Activated CD4-positive, alpha-beta T cell treated with anti-CD3 and anti-CD28 coated beads, Interleukin-2, Interleukin-6, amounts not matched to agents 100 ng/mL and 50 ng/mL, durations not matched to agents 16 hours and 8 hours (primary cell): ENCODE measurements at regions not wholly inside any gene's neighbourhood (a gene's known extent, or its start where the extent isn't known, plus 50 kb on each side); places are given as distances from the start of the nearest gene placed in this dataset.
"Not testable (repeated sequence)": the region's sequence is repeated elsewhere in the genome, so short reads cannot be mapped to it uniquely, and the experiment has no call there.

Experiments used
- DNase-seq: peaks from one replicate; pipeline ENCODE4 v3.0.0-alpha.2; 2020

DNA sequence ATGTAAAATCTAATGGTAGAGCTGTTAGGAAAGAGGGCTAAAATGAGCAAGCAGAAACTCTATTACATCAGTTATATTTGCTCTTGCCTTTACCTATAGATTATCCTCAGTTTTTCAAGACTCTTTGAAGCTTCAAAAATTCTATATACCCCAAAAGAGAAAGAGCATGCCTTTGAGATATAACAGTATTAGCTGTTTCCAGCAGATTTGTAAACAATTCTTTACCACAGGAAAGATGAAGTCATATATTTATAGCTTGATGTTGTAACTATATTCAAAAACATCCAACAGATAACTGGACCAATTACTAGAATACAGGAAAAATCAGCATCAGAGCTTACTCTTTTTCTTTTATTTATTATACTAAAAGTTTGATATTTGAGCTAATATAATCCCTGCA, 416.2 kb upstream of the TPK1 start:
- DNase-seq, result no peak

DNA sequence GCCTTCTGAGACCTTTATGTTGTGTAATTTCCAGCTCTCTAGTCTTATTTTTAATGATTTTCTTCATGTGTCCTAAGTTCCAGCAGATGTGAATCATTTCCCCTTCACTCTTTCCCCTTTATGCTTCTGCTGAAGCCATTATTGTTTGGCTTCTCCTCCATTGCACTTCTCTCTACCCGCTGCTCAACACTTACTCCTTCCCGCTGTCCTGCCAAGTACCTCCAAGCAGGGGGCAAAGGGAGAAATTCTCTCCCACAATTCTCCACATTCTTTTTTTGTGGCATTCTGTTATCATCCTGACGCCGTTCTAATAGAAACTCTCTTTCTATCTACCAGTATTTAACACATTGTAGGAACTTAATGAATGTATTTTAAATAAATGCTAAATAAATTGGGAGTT, 388.9 kb upstream of the TPK1 start:
- DNase-seq, result no peak

DNA sequence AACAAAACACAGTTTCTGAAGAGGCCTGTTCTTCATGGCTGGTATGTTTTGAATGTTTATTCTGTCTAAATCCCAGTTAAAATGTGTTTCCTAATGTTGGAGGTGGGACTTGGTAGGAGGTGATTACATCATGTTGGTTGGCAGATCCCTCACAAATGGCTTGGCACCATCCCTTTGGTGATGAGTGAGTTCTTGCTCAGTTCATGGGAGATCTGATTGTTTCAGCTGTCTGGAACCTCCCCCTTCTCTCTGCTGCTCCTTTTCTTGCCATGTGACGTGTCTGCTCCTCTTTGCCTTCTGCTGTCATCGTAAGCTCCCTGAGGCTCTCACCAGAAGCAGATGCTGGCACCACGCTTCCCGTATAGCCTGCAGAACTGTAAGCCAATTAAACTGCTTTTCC, 383.6 kb upstream of the TPK1 start:
- no peak for DNase-seq

DNA sequence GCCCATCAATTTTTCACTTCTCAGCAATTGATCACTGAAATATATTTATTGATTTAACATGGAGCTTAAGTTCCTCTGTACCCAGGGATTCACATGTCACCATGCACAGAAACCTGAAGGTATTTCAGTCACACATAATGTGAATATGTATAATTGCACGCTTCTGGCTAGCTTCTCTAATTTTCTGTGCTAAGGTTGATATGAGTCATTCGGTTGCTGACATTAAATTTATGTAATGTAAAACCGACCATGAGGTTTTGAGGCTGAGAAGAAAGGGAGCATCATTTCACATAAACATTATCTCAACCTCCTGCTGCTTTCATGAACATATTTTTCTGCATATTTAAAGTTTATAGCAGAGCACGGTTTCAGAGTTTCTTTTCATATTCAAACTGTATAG, 381.0 kb upstream of the TPK1 start:
- no peak for DNase-seq

DNA sequence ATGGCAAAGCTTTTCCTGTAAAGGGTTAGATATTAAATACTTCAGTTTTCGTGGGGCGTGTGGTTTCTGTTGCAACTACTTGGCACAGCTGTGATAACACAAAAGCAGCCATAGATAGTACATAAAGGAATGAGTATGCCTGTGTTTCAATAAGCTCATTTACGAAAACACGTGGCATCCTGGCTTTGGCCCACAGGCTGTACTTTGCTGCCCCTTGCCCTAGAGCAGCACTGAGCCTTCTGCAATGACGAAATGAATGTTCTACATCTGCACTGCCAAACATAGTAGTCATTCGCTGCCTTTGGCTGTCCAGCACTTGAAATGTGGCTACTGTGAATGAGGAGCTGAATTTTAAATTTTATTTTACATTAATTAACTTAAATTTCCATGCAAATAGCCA, 376.2 kb upstream of the TPK1 start:
- no peak for DNase-seq

DNA sequence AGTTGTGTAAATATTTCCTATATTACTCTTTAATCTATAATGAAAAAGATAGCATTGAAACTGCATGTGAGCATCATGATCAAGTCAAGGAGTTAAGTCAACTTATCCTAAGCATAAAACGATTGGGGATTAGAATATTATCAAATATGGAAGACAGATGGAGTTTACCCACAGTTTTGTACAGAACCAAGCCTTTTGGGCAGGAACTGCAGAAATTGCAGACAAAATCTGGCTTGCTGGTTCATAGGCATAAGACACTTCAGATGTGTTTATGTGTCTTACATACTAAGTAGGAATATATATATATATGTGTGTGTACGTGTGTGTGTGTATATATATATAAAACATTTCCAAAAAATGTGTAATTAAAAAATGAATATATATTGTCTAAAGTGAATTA, 375.4 kb upstream of the TPK1 start:
- no peak for DNase-seq

DNA sequence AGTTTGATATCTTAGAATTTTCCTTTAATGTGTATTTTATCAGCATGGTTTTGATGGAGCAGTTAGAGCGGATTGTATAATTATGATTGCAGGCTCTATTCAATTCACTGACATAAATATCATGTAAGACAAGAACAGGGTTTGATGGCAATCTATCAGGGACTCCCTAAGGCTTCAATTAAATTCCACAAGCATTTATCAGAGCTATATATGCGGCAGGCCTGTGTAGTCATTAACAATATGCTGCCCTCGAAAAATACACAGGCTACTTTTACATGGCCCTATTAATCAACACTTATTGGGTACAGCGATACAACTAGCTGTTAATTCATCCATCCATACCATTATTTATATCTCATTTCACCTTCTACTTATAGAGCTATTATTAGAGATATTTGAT, 358.1 kb upstream of the TPK1 start:
- DNase-seq, result no peak

DNA sequence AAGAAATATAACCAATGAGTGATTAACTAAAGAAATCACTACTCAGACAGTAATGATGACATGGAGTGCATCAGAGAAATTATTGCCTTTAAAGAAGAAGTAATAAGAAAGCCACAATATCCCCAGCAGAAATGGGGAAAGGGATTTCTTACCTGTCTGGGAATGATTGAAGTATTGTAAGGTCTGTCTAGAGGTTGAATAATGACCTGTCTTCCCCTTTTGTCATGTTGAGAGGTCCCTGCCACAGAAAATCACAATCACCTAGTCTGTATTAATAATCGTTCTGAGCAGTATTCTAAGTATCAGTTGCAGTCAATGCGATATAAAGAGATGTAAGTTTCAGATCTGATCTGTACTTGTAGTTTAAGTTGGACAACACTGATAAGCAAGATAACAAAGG, 349.1 kb upstream of the TPK1 start:
- no peak for DNase-seq

DNA sequence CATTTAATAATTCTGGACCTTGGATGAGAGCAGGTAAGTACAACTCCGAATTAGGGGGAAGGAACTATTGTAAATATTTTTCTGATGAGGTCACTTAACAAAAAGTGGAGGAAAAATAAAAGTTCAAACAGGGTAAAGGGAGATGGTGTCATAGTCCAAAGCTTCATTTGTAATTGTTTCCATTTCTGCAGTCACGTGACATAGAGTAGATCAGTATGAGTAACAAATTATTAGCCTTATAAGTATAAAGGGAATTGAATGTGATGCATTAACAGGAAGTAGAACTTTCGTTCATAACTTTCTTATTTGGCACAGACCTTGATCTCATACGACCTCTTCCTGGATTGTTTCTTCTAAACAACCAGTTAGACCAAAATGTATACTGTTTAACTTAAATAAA, 347.2 kb upstream of the TPK1 start:
- no peak for DNase-seq

DNA sequence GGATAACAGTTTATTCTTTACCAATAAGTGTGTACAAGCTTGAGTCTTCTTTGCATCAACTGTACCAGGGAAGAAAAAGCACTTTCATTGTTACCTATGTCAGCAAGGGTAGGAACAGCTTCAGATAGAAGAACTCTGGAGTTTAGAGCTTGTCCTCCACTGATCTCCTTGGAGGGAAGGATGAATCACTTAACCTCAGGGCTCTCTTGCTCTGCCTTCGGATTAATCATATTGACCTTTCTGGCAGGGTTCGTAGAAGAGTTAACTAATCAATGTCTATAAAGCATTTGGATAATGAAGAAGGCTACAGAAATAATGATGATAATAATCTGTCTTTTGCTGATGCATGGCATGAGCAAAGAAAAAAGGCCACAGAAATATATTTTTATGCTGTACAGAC, 339.5 kb upstream of the TPK1 start:
- no peak for DNase-seq

DNA sequence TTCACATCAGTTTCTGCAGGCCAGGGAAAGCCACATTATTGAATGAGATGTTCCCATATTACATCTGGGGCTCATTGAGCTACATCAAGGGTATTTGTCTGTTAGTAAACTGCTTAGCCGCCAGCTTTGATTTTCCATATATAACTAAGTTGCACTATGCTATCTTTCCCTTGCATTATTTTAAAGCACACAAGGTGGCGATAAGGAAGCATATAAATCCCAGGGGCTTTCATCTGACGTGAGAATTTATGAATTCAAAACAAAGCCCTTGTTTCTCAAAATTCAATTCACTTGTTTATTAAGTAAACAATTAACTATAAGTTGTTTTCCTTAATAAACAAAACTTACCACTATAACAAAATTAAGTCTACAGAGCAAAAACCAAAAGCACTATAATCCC, 334.1 kb upstream of the TPK1 start:
- DNase-seq, result no peak

DNA sequence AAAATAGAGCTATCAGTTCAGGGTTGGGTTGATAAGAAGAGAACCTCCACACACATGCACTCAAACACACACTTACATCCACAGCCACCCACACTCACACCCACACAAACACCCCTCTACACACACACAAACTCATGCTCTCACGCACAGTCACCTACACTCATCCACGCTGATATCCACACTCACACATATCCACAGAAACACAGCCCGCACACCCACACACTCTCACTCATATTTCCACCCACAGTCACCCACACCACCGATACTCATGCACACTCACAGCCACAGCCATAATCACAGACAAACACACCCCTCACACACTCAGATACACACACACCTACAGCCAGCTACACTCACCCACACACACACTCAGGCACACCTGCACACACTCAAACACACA, 333.0 kb upstream of the TPK1 start:
- DNase-seq, result no peak

DNA sequence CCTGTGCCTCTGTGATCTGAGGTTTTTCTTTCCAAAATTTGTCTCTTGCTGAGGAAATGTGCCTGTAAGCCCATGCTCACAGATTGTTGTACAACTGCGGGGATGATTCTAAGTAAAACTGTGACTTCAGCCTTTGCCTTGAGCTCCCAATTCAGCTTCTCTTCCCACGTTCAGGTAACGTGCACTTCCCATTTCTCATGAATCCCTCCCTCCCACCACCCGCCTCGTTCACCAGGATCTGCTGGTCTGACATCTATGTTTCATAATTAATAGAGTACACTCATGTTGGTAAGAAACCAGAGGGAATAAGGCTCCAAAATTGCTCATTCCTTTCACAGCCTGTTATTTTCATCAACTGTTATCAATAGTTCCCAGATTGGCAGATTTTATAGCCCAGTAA, 332.6 kb upstream of the TPK1 start:
- no peak for DNase-seq

DNA sequence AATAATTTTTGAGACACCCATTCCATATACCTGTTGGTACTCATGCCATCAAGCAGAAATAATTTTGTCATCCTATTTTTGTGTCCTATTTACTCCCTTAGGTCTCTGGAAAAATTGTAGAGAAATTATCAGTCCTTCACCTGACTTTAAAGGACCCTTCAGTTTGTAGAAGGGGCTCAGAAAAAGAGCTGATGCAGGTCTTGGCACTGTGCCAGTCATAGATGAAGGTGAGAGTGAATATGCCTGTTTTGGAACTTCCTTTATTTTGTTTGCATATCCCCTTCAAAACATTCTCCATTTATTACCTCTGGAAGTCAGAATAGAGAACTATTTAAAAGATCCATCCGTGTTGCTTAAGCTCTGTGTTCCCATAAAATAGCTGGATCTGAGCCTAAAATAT, 321.0 kb upstream of the TPK1 start:
- DNase-seq, result no peak

DNA sequence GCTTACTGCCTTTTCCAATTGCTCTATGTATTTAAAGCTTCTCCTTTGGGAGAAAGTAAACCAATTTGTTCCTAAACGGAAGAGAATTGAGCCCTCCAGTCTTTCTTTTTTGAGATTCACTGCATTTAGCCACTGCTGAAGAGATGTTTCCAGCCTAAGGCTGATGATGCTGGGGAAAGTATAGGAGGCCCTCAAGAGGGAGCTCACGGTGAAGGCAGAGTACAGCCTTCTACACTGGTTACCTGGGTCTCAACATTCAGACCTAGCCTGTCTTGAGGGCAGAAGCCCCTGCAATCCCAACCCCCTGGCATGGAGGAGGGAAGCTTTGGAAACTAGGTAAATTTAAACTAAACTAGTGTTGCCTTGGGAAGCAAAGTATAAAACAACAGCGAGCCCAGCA, 316.7 kb upstream of the TPK1 start:
- no peak for DNase-seq

DNA sequence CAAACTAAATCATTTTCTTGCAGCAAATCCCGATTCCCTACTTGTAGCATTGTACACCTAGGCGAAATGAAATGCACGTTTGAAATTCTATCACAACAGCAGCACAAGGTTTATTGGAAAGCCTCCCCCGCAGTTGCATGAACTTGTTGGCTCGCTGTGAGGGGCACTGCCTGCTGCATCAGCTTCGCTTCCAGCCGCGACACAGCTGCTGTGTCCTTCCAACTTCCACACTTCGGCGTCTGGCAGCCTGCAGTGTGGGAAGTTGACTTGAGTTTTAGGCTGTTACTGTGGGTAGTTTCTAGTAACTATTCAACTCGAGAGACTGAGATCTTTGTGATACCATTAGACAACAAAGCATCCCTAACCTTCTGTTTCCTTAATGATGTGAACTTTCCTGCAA, 315.8 kb upstream of the TPK1 start:
- no peak for DNase-seq

DNA sequence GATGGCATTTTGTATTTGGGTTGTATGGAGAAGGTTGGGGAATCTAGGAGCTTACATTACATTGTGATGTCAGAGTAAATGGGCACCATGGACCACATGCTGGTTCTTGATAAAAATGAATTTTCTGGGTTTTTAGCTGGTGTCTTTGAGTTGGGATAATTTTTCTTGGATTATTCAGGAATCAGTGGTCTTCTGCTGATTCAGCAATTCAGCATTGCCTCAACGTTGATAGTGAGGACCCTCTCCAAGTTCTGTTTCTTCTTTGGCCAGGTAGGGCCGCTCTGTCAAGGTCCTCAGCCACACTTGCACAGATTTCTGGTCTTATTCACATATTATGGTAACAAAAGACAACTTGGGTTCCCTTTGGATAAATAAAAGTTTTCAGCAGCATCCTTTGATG, 312.0 kb upstream of the TPK1 start:
- DNase-seq, result no peak

DNA sequence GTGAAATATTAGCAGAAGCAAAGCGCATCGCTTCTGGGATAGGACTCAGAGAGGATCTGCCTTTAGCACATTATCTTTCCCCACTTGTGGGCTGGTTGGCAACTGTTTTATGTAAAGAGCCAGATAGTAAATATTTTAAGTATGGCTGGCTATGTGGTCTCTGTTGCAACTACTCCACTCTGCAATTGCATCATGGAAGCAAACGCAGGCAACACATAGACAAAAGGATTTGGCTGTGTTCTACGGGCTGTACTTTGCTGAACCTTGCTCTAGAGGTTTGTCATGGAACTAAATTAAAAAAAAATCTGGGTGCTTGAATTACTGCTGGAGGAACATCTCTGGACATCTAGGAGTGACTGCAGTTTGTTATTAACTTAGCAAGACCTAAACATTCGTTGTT, 307.8 kb upstream of the TPK1 start:
- no peak for DNase-seq

DNA sequence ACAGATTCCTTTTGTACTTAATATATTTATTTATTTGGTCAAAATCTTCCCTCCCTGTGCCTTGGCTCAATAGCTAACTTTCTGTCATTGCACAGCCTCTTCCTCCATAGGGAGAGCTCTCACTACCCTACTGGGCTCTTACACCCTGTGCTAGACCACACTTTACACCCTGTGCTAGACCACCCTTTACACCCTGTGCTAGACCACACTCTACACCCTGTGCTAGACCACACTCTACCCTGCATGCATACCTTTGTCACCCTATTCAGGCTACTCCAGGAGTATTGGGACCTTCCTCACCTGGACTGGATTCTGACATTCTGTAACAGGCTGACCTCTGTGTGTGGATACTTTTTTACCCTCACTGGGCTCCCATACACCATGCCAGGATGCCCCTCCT, 298.5 kb upstream of the TPK1 start:
- DNase-seq, result no peak

DNA sequence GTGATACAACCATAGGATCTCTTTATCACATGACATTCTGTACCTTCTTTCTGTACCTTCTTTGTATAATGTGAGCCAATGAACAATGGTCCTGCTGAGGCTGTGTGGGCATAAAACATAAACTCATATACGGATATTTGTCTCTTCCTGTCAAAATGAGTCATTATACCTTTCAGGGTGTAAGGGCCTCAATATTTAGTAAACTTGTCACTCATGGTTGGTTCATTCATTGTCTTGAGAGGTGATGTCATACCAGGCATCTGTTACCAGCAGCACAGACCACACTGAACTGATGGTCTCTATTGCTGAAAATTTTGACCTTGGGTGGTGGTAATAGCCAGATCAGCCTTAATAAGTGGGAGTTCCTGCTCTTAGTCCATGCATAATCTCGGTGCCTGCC, 287.6 kb upstream of the TPK1 start:
- DNase-seq, result no peak

DNA sequence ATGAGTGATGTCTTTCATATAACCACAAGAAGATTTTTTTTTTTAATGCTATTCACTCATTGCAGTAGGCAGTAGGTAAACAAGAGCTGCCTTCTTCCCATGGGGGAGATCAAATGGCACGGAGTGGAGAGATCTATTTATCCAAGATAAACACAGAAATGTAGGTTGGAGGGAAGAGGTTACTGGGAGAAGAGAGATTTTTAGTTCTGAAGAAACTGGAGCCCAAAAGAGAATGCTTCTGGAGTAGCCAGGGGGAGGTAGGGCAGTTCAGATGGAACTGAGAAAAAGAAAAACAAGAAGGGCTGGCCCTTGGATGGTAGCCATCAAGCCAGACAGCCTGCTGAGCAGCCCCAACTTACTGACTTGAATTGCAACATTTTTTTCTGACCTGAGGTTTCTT, 270.1 kb upstream of the TPK1 start:
- no peak for DNase-seq

DNA sequence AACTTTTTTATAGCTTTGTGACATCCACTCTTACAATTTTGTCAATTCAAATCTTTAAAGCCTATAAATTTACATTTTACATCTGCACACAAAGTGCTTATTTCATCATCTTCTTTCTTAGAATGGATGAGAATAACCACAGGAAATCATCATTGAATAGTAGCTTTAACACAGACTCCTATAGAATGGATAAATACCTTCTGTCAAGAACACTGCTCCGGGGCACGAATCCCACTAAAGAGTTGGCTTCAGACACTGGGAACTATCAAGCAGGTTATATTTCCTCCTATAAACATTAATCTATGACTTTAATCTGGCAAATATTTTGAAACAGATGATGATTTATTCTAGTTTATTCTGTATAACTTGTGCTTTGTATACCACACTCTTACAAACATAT, 269.7 kb upstream of the TPK1 start:
- no peak for DNase-seq

DNA sequence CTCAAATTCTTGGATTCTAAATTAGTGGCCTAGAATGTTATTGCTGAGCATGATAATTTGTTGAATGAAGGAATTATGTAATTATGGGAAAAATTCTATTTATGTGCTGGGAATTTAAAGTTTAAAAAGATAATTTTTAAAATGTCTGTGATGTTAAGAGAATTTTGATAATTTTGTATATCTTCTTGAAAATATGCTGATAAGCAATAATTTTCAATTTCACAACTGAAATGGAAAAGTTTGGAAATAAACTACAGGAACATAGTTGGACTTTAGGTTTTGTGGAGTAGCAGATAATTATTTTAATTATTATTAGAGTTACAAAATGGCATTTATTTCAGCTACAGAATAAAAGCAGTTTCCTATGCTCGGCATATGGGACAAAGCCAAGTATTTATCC, 268.5 kb upstream of the TPK1 start:
- no peak for DNase-seq

DNA sequence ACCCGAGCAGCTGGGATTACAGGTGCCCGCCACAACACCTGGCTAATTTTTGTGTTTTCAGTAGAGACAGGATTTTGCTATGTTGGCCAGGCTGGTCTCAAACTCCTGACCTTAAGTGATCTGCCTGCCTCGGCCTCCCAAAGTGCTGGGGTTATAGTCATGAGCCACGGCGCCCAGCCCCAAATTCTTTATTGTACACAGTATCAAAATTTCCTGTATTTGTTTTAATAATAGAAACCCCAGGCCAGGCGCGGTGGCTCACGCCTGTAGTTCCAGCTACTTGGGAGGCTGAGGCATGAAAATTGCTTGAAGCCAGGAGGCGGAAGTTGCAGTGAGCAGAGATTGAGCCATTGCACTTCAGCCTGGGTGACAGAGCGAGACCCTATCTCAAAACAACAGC, 266.3 kb upstream of the TPK1 start:
- DNase-seq, result not testable (repeated sequence)

DNA sequence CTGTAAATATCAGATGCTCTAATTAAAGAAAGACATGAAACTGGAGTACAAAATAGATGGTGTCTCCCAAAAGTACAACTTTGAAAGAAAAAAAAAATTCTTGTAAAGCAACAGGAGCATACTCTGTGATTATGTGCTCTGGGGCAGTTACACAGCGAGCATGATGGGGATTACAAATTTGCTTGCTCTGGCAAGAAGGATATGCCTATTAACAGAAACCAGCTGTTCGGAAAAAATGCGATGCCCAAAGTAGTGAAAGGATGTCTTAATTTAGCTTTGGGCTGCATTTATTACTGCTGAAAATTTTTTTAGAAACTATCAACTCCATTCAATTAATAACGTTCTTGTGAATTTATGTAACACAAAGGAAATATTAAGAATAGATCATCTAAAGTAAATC, 256.9 kb upstream of the TPK1 start:
- no peak for DNase-seq

DNA sequence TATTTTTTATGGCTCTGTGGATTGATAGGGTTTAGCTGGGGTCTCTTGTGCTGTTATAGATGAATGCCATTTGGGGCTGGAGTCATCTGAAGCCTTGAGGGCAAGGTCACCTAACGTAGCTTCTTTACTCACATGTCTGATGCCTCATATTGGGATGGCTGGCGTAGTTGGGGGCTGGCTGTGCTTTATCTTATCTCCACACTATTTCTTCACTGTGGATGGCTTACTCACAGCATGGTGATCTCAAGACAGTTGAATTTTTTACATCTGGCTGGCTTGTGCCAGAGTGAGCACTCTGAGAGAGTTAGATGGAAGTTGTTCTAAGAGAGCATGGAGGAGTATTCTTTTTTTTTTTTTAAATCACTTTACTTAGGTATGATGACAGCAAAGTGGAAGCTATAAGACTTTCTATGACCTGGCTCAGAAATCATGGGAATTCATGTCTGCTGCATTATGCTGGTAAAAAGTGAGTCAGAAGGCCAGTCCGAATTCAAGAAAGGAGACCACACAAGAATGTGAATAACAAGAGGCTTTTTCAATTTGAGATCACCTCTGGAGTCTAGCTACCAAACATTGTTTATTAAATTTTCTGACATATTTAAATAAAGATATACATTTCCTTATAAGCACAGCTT, 252.4 kb upstream of the TPK1 start:
- no peak for DNase-seq
